Rectal smooth muscle tissue (tissue), 1 donor: ENCODE measurements at regions not wholly inside any gene's neighbourhood (a gene's known extent, or its start where the extent isn't known, plus 50 kb on each side); places are given as distances from the start of the nearest gene placed in this dataset.
A peak's percentile ranks its signal among the peaks of the same experiment; 100 is the strongest.

Experiments
- H3K27ac ChIP-seq: one replicate; pipeline ENCODE4 v1.7.0; 2013; ENCODE audit warnings: low read depth, low read length, inconsistent platforms
- H3K27me3 ChIP-seq: one replicate; pipeline ENCODE4 v1.7.0; 2013; ENCODE audit warnings: low read length; ENCODE audit not compliant: control insufficient read depth, insufficient read depth
- H3K36me3 ChIP-seq: one replicate; pipeline ENCODE4 v1.7.0; 2013; ENCODE audit warnings: low read length; ENCODE audit not compliant: control insufficient read depth, insufficient read depth
- H3K4me1 ChIP-seq: one replicate; pipeline ENCODE4 v1.7.0; 2013; ENCODE audit warnings: low read length; ENCODE audit not compliant: control insufficient read depth, insufficient read depth
- H3K4me3 ChIP-seq: one replicate; pipeline ENCODE4 v1.7.0; 2013; ENCODE audit warnings: low read length
- H3K9ac ChIP-seq: one replicate; pipeline ENCODE4 v1.7.0; 2013; ENCODE audit warnings: low read length

- Histone ChIP-seq H3K27me3 (no peaks in the 10 kb centered on the region), H3K36me3 (no peaks in the 10 kb centered on the region), H3K9ac (no peak overlapping the region), H3K4me1 (no peaks in the 10 kb centered on the region), H3K4me3 (no peak overlapping the region), H3K27ac (no peak overlapping the region)
These were observed 153.0 kb downstream of the SMIM20 start for GRCh38 chr4:26067035-26067434.

GRCh38 chr4:26069218-26069617 lies 155.2 kb downstream of the SMIM20 start:
- Histone ChIP-seq H3K27me3 (no peaks in the 10 kb centered on the region), H3K27ac (no peak overlapping the region), H3K4me1 (no peaks in the 10 kb centered on the region), H3K4me3 (no peak overlapping the region), H3K36me3 (no peaks in the 10 kb centered on the region), H3K9ac (no peak overlapping the region)

- no peaks in the 10 kb centered on the region for H3K4me1 ChIP-seq
- no peaks in the 10 kb centered on the region for H3K27me3 ChIP-seq
- H3K27ac ChIP-seq = no peak overlapping the region
- H3K4me3 ChIP-seq = no peak overlapping the region
- H3K36me3 ChIP-seq = no peaks in the 10 kb centered on the region
- H3K9ac ChIP-seq = no peak overlapping the region
These were observed 157.7 kb downstream of the SMIM20 start for GRCh38 chr4:26071688-26072087.

GRCh38 chr4:26073886-26074560 lies 160.0 kb downstream of the SMIM20 start:
- Histone ChIP-seq H3K36me3 (no peaks in the 10 kb centered on the region), H3K4me3 (no peak overlapping the region), H3K4me1 (no peaks in the 10 kb centered on the region), H3K9ac (no peak overlapping the region), H3K27me3 (no peaks in the 10 kb centered on the region), H3K27ac (peak overlapping the region; percentile 31)

GRCh38 chr4:26074712-26075430 lies 160.9 kb downstream of the SMIM20 start:
- no peak overlapping the region for H3K9ac ChIP-seq
- peak overlapping the region; percentile 31 for H3K27ac ChIP-seq
- no peaks in the 10 kb centered on the region for H3K36me3 ChIP-seq
- no peak overlapping the region for H3K4me3 ChIP-seq
- H3K4me1 ChIP-seq = no peaks in the 10 kb centered on the region
- H3K27me3 ChIP-seq = no peaks in the 10 kb centered on the region

GRCh38 chr4:26075583-26075982 lies 161.6 kb downstream of the SMIM20 start:
- Histone ChIP-seq H3K36me3 (no peaks in the 10 kb centered on the region), H3K27me3 (no peaks in the 10 kb centered on the region), H3K4me1 (no peaks in the 10 kb centered on the region), H3K9ac (no peak overlapping the region), H3K4me3 (no peak overlapping the region), H3K27ac (peak overlapping the region; percentile 34)

- no peaks in the 10 kb centered on the region for H3K27me3 ChIP-seq
- H3K4me3 ChIP-seq = no peak overlapping the region
- no peak overlapping the region for H3K9ac ChIP-seq
- peak overlapping the region; percentile 34 for H3K27ac ChIP-seq
- no peaks in the 10 kb centered on the region for H3K36me3 ChIP-seq
- H3K4me1 ChIP-seq = no peaks in the 10 kb centered on the region
These were observed 162.1 kb downstream of the SMIM20 start for GRCh38 chr4:26076000-26076587.

GRCh38 chr4:26076896-26077295 lies 162.9 kb downstream of the SMIM20 start:
- H3K4me3 ChIP-seq = no peak overlapping the region
- H3K4me1 ChIP-seq = no peaks in the 10 kb centered on the region
- H3K27me3 ChIP-seq = no peaks in the 10 kb centered on the region
- H3K36me3 ChIP-seq = no peaks in the 10 kb centered on the region
- no peak overlapping the region for H3K9ac ChIP-seq
- H3K27ac ChIP-seq = peak overlapping the region; percentile 27

GRCh38 chr4:26077756-26078155 lies 163.7 kb downstream of the SMIM20 start:
- H3K4me1 ChIP-seq = no peaks in the 10 kb centered on the region
- H3K27ac ChIP-seq = no peak overlapping the region
- H3K4me3 ChIP-seq = no peak overlapping the region
- H3K36me3 ChIP-seq = no peaks in the 10 kb centered on the region
- H3K27me3 ChIP-seq = no peaks in the 10 kb centered on the region
- H3K9ac ChIP-seq = no peak overlapping the region

GRCh38 chr4:26080870-26081628 lies 167.0 kb downstream of the SMIM20 start:
- Histone ChIP-seq H3K4me3 (no peak overlapping the region), H3K27me3 (no peaks in the 10 kb centered on the region), H3K9ac (no peak overlapping the region), H3K27ac (no peak overlapping the region), H3K36me3 (no peaks in the 10 kb centered on the region), H3K4me1 (no peaks in the 10 kb centered on the region)

- Histone ChIP-seq H3K4me3 (no peak overlapping the region), H3K9ac (no peak overlapping the region), H3K27ac (no peak overlapping the region), H3K4me1 (no peaks in the 10 kb centered on the region), H3K36me3 (no peaks in the 10 kb centered on the region), H3K27me3 (no peaks in the 10 kb centered on the region)
These were observed 167.9 kb downstream of the SMIM20 start for GRCh38 chr4:26081795-26082498.

GRCh38 chr4:26082565-26082964 lies 168.5 kb downstream of the SMIM20 start:
- Histone ChIP-seq H3K27me3 (no peaks in the 10 kb centered on the region), H3K4me1 (no peaks in the 10 kb centered on the region), H3K36me3 (no peaks in the 10 kb centered on the region), H3K4me3 (no peak overlapping the region), H3K9ac (no peak overlapping the region), H3K27ac (no peak overlapping the region)
